IMR-90 (cell line): ENCODE measurements at regions not wholly inside any gene's neighbourhood (a gene's known extent, or its start where the extent isn't known, plus 50 kb on each side); places are given as distances from the start of the nearest gene placed in this dataset.

Experiments used
- ATAC-seq: fragments of 200-7000 bp; cut with Tn5 transposase; 2 replicates; pipeline ENCODE4 v1.9.1; 2020; ENCODE audit warnings: low read depth, mild to moderate bottlenecking, moderate library complexity
- BruUV-seq: library from RNA; stranded (reverse); fragments of 400-500 nt; replicated peaks from 2 replicates; lab custom pipeline; 2021; lab: Mats Ljungman, UMichigan
- CTCF ChIA-PET: fragments of 300-600 bp; formaldehyde crosslinking; extraction: SDS; loops from one replicate; lab custom pipeline; 2021; ENCODE audit warnings: antibody characterized with exemption; lab: Yijun Ruan, JAX
- POLR2A ChIA-PET: fragments of 300-600 bp; sonication (Branson Sonifier 250); formaldehyde crosslinking; loops from one replicate; lab custom pipeline; 2022; ENCODE audit warnings: antibody characterized with exemption; ENCODE audit not compliant: unreplicated experiment; lab: Charles Lee
- DNase-seq: peaks from one replicate; pipeline ENCODE4 v3.0.0; 2013
- H2AFZ ChIP-seq: replicated peaks from 2 replicates; pipeline ENCODE3; 2013; ENCODE audit warnings: low read length, mild to moderate bottlenecking; ENCODE audit not compliant: poor library complexity
- H2AK5ac ChIP-seq: 2 replicates; pipeline ENCODE4 v1.6.1; 2013; ENCODE audit warnings: low read depth, low read length, inconsistent platforms
- H2AK9ac ChIP-seq: replicated peaks from 2 replicates; pipeline ENCODE3; 2013; ENCODE audit warnings: mild to moderate bottlenecking, low read depth, low read length, moderate library complexity; ENCODE audit not compliant: poor library complexity
- H2BK120ac ChIP-seq: 2 replicates; pipeline ENCODE4 v1.6.1; 2013; ENCODE audit warnings: low read depth, low read length, inconsistent platforms
- H2BK15ac ChIP-seq: 3 replicates; pipeline ENCODE4 v1.6.1; 2013; ENCODE audit warnings: low read depth, low read length, inconsistent platforms
- H2BK20ac ChIP-seq: 2 replicates; pipeline ENCODE4 v1.6.1; 2013; ENCODE audit warnings: low read depth, mild to moderate bottlenecking, inconsistent platforms, low read length, moderate library complexity
- H2BK5ac ChIP-seq: 2 replicates; pipeline ENCODE4 v1.6.1; 2013; ENCODE audit warnings: mild to moderate bottlenecking, low read depth, low read length, inconsistent platforms; ENCODE audit not compliant: poor library complexity, severe bottlenecking
- H3K14ac ChIP-seq: replicated peaks from 2 replicates; pipeline ENCODE4 v1.6.1; 2013; ENCODE audit warnings: low read depth, low read length, inconsistent platforms
- H3K18ac ChIP-seq: 2 replicates; pipeline ENCODE4 v1.6.1; 2013; ENCODE audit warnings: low read depth, low read length, control low read depth
- H3K23ac ChIP-seq: 2 replicates; pipeline ENCODE4 v1.6.1; 2013; ENCODE audit warnings: low read depth, low read length, inconsistent platforms
- H3K27ac ChIP-seq: 2 replicates; pipeline ENCODE4 v1.5.1; 2013; ENCODE audit warnings: mild to moderate bottlenecking, control low read depth, low read length; ENCODE audit not compliant: insufficient read depth
- H3K27me3 ChIP-seq: 2 replicates; pipeline ENCODE4 v1.6.1; 2013; ENCODE audit warnings: low read length; ENCODE audit not compliant: control insufficient read depth, insufficient read depth
- H3K36me3 ChIP-seq: 2 replicates; pipeline ENCODE4 v1.6.1; 2013; ENCODE audit warnings: low read length, mixed read lengths; ENCODE audit not compliant: control insufficient read depth, insufficient read depth
- H3K4ac ChIP-seq: 2 replicates; pipeline ENCODE4 v1.6.1; 2013; ENCODE audit warnings: low read depth, low read length, inconsistent platforms
- H3K4me1 ChIP-seq: 2 replicates; pipeline ENCODE4 v1.6.1; 2013; ENCODE audit warnings: low read length, mixed read lengths; ENCODE audit not compliant: control insufficient read depth, insufficient read depth
- H3K4me2 ChIP-seq: 2 replicates; pipeline ENCODE4 v1.6.1; 2013; ENCODE audit warnings: low read depth, mild to moderate bottlenecking, control low read depth, low read length, moderate library complexity
- H3K4me3 ChIP-seq: 2 replicates; pipeline ENCODE4 v1.5.1; 2013; ENCODE audit warnings: low read depth, mild to moderate bottlenecking, control low read depth, low read length, moderate library complexity; ENCODE audit not compliant: insufficient read depth
- H3K56ac ChIP-seq: 2 replicates; pipeline ENCODE4 v1.6.1; 2013; ENCODE audit warnings: low read length, inconsistent platforms; ENCODE audit not compliant: insufficient read depth; ENCODE audit errors: extremely low read depth
- H3K79me1 ChIP-seq, 2 experiments: 2 replicates each; pipeline ENCODE4 v1.6.1; 2013; ENCODE audit warnings: low read length in 2 of 2, inconsistent platforms in 1 of 2, low read depth in 1 of 2
- H3K9ac ChIP-seq: 2 replicates; pipeline ENCODE4 v1.6.1; 2013; ENCODE audit warnings: low read depth, low read length, control low read depth
- H3K9me1 ChIP-seq: 2 replicates; pipeline ENCODE4 v1.6.1; 2013; ENCODE audit warnings: low read length, inconsistent platforms; ENCODE audit not compliant: insufficient read depth
- H3K9me3 ChIP-seq: 2 replicates; pipeline ENCODE4 v1.6.1; 2013; ENCODE audit warnings: low read length; ENCODE audit not compliant: control insufficient read depth, insufficient read depth
- H4K20me1 ChIP-seq: 2 replicates; pipeline ENCODE4 v1.6.1; 2013; ENCODE audit warnings: low read length, inconsistent platforms; ENCODE audit not compliant: insufficient read depth
- H4K5ac ChIP-seq: 2 replicates; pipeline ENCODE4 v1.6.1; 2013; ENCODE audit warnings: mild to moderate bottlenecking, low read depth, low read length, control low read depth
- H4K8ac ChIP-seq, 2 experiments: 2 replicates each; pipeline ENCODE4 v1.6.1; 2013; ENCODE audit warnings: low read depth in 2 of 2, low read length in 2 of 2, control low read depth in 1 of 2, inconsistent platforms in 1 of 2
- H4K91ac ChIP-seq: 2 replicates; pipeline ENCODE4 v1.6.1; 2013; ENCODE audit warnings: low read depth, low read length, inconsistent platforms; ENCODE audit not compliant: insufficient read depth
- NFE2L2 ChIP-seq: fragments of 150-350 bp; IDR thresholded peaks from 2 replicates; pipeline ENCODE4 v1.6.1; 2016; ENCODE audit warnings: low read depth, mild to moderate bottlenecking, low read length
- WGBS, 2 experiments: methylation state at CpG; one replicate each; pipeline versions ENCODE4 v1.1.5 to v1.1.7; 2013; ENCODE audit warnings: missing lambda C conversion rate in 2 of 2; ENCODE audit not compliant: insufficient read length in 1 of 2; ENCODE audit errors: extremely low coverage in 2 of 2; 5-methylcytosine and 5-hydroxymethylcytosine counted together
- dilution Hi-C: fragments of 300-500 bp; cut with HindIII; formaldehyde crosslinking; loops from one replicate; pipeline ENCODE4 v1.14.3; 2018; ENCODE audit warnings: low sequenced_read_pairs; ENCODE audit not compliant: unreplicated experiment
- in situ Hi-C: fragments of 300-500 bp; cut with MboI; formaldehyde crosslinking; loops from 3 replicates; pipeline ENCODE4 v1.14.3; 2019; ENCODE audit warnings: low sequenced_read_pairs, inconsistent platforms, mixed read lengths
- intact Hi-C: fragments of 100-400 bp; cut with micrococcal nuclease; formaldehyde crosslinking; loops from 2 replicates; pipeline ENCODE4 v1.10.0; 2022
- TF ChIP-seq, protein P1 (sequence below): conservative IDR thresholded peaks from 2 replicates; pipeline ENCODE4 v1.5.1; 2012; ENCODE audit warnings: mild to moderate bottlenecking, low read depth, low read length, improper control_type of control experiment

DNA sequence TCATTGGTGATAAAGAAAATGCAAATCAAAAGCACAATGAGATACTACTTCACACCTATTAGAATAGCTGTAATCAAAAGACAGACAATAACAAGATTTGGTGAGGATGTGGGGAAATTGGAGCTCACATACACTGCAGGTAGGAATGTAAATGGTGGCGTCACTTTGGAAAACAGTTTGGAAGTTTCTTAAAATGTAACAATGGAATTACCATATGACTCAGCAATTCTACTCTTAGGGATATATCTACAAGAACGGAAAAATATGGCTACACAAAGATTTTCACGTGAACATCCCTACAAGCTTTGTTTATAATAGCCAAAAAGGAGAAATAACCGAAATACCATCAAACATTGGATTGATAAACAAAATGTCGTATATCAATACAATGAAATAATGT, 270.4 kb downstream of the DOK5 start:
- CTCF ChIA-PET = no interaction called here

More for the DNA sequence above, 270.4 kb downstream of the DOK5 start:
- ATAC-seq = no peak
- dilution Hi-C loops (no loop called here), in situ Hi-C loops (no loop called here), intact Hi-C loops (no loop called here)
- TF ChIP-seq NFE2L2 = peak; percentile 74
- TF ChIP-seq, protein P1, sequence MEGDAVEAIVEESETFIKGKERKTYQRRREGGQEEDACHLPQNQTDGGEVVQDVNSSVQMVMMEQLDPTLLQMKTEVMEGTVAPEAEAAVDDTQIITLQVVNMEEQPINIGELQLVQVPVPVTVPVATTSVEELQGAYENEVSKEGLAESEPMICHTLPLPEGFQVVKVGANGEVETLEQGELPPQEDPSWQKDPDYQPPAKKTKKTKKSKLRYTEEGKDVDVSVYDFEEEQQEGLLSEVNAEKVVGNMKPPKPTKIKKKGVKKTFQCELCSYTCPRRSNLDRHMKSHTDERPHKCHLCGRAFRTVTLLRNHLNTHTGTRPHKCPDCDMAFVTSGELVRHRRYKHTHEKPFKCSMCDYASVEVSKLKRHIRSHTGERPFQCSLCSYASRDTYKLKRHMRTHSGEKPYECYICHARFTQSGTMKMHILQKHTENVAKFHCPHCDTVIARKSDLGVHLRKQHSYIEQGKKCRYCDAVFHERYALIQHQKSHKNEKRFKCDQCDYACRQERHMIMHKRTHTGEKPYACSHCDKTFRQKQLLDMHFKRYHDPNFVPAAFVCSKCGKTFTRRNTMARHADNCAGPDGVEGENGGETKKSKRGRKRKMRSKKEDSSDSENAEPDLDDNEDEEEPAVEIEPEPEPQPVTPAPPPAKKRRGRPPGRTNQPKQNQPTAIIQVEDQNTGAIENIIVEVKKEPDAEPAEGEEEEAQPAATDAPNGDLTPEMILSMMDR = no peak
- Histone ChIP-seq H3K23ac (no peak overlapping the region), H3K56ac (no peak overlapping the region), H3K4ac (no peak overlapping the region), H4K5ac (no peak overlapping the region), H3K4me3 (no peak overlapping the region), H3K27ac (no peak overlapping the region), H3K27me3 (no peaks in the 10 kb centered on the region), H2AK9ac (no peak overlapping the region), H3K18ac (no peak overlapping the region), H3K4me2 (no peak overlapping the region), H2BK15ac (no peak overlapping the region), H3K4me1 (no peaks in the 10 kb centered on the region), H2AFZ (no peak overlapping the region), H3K14ac (no peak overlapping the region), H3K9me1 (no peaks in the 10 kb centered on the region), H4K91ac (no peak overlapping the region), H3K9ac (no peak overlapping the region), H3K79me1 (no peaks in the 10 kb centered on the region), H2AK5ac (no peak overlapping the region), H2BK120ac (no peak overlapping the region), H4K20me1 (no peaks in the 10 kb centered on the region), H2BK20ac (no peak overlapping the region), H3K36me3 (no peaks in the 10 kb centered on the region), H2BK5ac (no peak overlapping the region), H3K9me3 (peaks cover 13% of the 10 kb centered on the region), H4K8ac (no peak overlapping the region)
- WGBS, 2 experiments = no CpG with 5 or more reads among the region's 5 CpGs
- POLR2A ChIA-PET = no interaction called here
- BruUV-seq = no TSS peak
- DNase-seq = no peak
